ENCODE measurements at regions not wholly inside any gene's neighbourhood (a gene's known extent, or its start where the extent isn't known, plus 50 kb on each side); places are given as distances from the start of the nearest gene placed in this dataset.

DNA sequence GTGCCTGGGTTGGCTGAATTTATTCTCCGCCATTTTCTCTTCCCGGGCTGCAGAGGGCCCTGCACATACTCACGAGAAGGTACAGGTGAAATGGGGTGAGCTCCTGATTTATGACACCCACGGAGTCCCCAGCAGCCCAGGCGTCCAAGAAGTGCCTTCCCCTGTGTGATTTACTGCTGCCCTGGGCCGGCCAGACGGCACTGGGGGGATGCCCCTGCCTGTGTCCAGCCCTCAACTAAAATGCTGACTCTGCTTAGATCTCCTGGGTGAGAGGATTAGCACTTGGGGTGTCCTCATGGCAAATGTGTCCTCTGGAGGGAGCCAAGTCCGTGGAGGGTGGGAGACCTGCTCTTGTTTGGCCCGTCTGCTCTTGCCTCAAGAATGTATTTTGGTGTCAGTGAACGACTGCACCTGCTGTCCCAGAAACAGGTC lies 132.4 kb downstream of the MAF start:
- intact Hi-C loops (cut with micrococcal nuclease; ENCODE audit: unreplicated experiment): no loop called here
- H3K9me3 ChIP-seq: no peaks in the 10 kb centered on the region

GRCh38 chr16:79466111-79466510 lies 134.4 kb downstream of the MAF start:
- BruUV-seq (replicated peaks): no TSS peak
- Mint-ChIP-seq H3K27ac (ENCODE audit: unreplicated experiment) (no peak overlapping the region), H3K27me3 (ENCODE audit: insufficient read depth, unreplicated experiment) (peaks cover 17% of the 10 kb centered on the region), H3K4me3 (ENCODE audit: unreplicated experiment) (no peak overlapping the region), H3K9me3 (ENCODE audit: unreplicated experiment) (no peaks in the 10 kb centered on the region), H3K36me3 (ENCODE audit: insufficient read depth, unreplicated experiment) (no peaks in the 10 kb centered on the region), H3K4me1 (ENCODE audit: low read depth, unreplicated experiment) (no peaks in the 10 kb centered on the region)
- Histone ChIP-seq H3K4me3 (ENCODE audit: low read depth, low read length) (no peak overlapping the region), H3K9me3 (no peaks in the 10 kb centered on the region), H3K27me3 (replicated peaks; ENCODE audit: control insufficient read depth, insufficient read depth, low read length) (no peaks in the 10 kb centered on the region), H3K36me3 (ENCODE audit: control insufficient read depth, insufficient read depth, low read length) (no peaks in the 10 kb centered on the region), H3K4me1 (no peaks in the 10 kb centered on the region)
- intact Hi-C loops (cut with micrococcal nuclease; ENCODE audit: unreplicated experiment): no loop called here
- ChIA-PET CTCF (no interaction called here), POLR2A (no interaction called here)
- TF ChIP-seq, protein P1, sequence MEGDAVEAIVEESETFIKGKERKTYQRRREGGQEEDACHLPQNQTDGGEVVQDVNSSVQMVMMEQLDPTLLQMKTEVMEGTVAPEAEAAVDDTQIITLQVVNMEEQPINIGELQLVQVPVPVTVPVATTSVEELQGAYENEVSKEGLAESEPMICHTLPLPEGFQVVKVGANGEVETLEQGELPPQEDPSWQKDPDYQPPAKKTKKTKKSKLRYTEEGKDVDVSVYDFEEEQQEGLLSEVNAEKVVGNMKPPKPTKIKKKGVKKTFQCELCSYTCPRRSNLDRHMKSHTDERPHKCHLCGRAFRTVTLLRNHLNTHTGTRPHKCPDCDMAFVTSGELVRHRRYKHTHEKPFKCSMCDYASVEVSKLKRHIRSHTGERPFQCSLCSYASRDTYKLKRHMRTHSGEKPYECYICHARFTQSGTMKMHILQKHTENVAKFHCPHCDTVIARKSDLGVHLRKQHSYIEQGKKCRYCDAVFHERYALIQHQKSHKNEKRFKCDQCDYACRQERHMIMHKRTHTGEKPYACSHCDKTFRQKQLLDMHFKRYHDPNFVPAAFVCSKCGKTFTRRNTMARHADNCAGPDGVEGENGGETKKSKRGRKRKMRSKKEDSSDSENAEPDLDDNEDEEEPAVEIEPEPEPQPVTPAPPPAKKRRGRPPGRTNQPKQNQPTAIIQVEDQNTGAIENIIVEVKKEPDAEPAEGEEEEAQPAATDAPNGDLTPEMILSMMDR (IDR thresholded peaks at IDR 0.05; ENCODE audit: insufficient read depth in 1 of 2, low read depth in 1 of 2, low read length in 1 of 2, severe bottlenecking in 1 of 2, unreplicated experiment in 1 of 2): no peak
- no peak for DNase-seq

More for the DNA sequence above, 132.4 kb downstream of the MAF start:
- 0 out of 2 replicates have a peak, but pooled peaks cover 2% of the 10 kb centered on the region for H3K27me3 ChIP-seq (replicated peaks; ENCODE audit: control insufficient read depth, insufficient read depth, low read length)
- peak in 1 of 2 experiments; percentile 10 for DNase-seq
- Mint-ChIP-seq H3K27me3 (ENCODE audit: insufficient read depth, unreplicated experiment) (peaks cover 20% of the 10 kb centered on the region), H3K4me1 (ENCODE audit: low read depth, unreplicated experiment) (no peaks in the 10 kb centered on the region), H3K4me3 (ENCODE audit: unreplicated experiment) (no peak overlapping the region), H3K36me3 (ENCODE audit: insufficient read depth, unreplicated experiment) (no peaks in the 10 kb centered on the region), H3K27ac (ENCODE audit: unreplicated experiment) (no peak overlapping the region), H3K9me3 (ENCODE audit: unreplicated experiment) (no peaks in the 10 kb centered on the region)
- ChIA-PET CTCF (no interaction called here), POLR2A (no interaction called here)
- TF ChIP-seq, protein P1 (IDR thresholded peaks at IDR 0.05; ENCODE audit: insufficient read depth in 1 of 2, low read depth in 1 of 2, low read length in 1 of 2, severe bottlenecking in 1 of 2, unreplicated experiment in 1 of 2): no peak
- no TSS peak for BruUV-seq (replicated peaks)
- no peaks in the 10 kb centered on the region for H3K4me1 ChIP-seq
- no peaks in the 10 kb centered on the region for H3K36me3 ChIP-seq (ENCODE audit: control insufficient read depth, insufficient read depth, low read length)
- H3K4me3 ChIP-seq (ENCODE audit: low read depth, low read length): no peak overlapping the region

GRCh38 chr16:79463841-79464240 lies 136.7 kb downstream of the MAF start:
- ChIA-PET CTCF (no interaction called here), POLR2A (no interaction called here)
- no peak for DNase-seq
- Histone ChIP-seq H3K4me1 (no peaks in the 10 kb centered on the region), H3K36me3 (ENCODE audit: control insufficient read depth, insufficient read depth, low read length) (no peaks in the 10 kb centered on the region), H3K27me3 (replicated peaks; ENCODE audit: control insufficient read depth, insufficient read depth, low read length) (no peaks in the 10 kb centered on the region), H3K4me3 (ENCODE audit: low read depth, low read length) (no peak overlapping the region), H3K9me3 (no peaks in the 10 kb centered on the region)
- peaks cover 25% of the 10 kb centered on the region for H3K27me3 Mint-ChIP-seq (ENCODE audit: insufficient read depth, unreplicated experiment)
- no peaks in the 10 kb centered on the region for H3K4me1 Mint-ChIP-seq (ENCODE audit: low read depth, unreplicated experiment)
- TF ChIP-seq, protein P1 (IDR thresholded peaks at IDR 0.05; ENCODE audit: insufficient read depth in 1 of 2, low read depth in 1 of 2, low read length in 1 of 2, severe bottlenecking in 1 of 2, unreplicated experiment in 1 of 2): no peak
- intact Hi-C loops (cut with micrococcal nuclease; ENCODE audit: unreplicated experiment): no loop called here
- no peak overlapping the region for H3K27ac Mint-ChIP-seq (ENCODE audit: unreplicated experiment)
- H3K4me3 Mint-ChIP-seq (ENCODE audit: unreplicated experiment): no peak overlapping the region
- no peaks in the 10 kb centered on the region for H3K36me3 Mint-ChIP-seq (ENCODE audit: insufficient read depth, unreplicated experiment)
- no TSS peak for BruUV-seq (replicated peaks)
- no peaks in the 10 kb centered on the region for H3K9me3 Mint-ChIP-seq (ENCODE audit: unreplicated experiment)
